ENCODE measurements at regions not wholly inside any gene's neighbourhood (a gene's known extent, or its start where the extent isn't known, plus 50 kb on each side); places are given as distances from the start of the nearest gene placed in this dataset.

DNA sequence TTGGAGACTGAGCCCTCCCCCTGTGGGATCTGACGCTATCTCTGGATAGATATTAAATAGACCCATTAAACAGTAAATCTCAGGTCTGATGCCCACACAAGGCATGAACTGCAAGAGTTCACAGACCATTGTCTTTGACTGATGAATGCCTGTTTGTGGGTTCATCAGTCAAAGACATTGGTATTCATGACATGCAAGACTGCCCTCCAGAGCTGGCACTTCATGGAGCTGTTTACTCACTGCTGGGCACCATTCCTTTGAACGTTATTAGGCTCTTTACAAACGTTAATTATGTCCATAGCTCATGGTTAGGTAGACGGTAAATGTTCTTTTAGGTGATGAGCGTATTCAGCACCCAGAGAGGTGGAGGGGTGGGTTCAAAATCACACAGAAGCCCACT is 111.8 kb upstream of the PABPC3 start:
- no peak for TF ChIP-seq CTCF (IDR thresholded peaks at IDR 0.05)
- TF ChIP-seq POLR2AphosphoS5 (IDR thresholded peaks at IDR 0.05), result no peak
- TF ChIP-seq EP300 (IDR thresholded peaks at IDR 0.05; ENCODE audit: low read depth), result no peak
- no peak for TF ChIP-seq POLR2A (IDR thresholded peaks at IDR 0.05)
